ENCODE measurements at regions not wholly inside any gene's neighbourhood (a gene's known extent, or its start where the extent isn't known, plus 50 kb on each side); places are given as distances from the start of the nearest gene placed in this dataset.

DNA sequence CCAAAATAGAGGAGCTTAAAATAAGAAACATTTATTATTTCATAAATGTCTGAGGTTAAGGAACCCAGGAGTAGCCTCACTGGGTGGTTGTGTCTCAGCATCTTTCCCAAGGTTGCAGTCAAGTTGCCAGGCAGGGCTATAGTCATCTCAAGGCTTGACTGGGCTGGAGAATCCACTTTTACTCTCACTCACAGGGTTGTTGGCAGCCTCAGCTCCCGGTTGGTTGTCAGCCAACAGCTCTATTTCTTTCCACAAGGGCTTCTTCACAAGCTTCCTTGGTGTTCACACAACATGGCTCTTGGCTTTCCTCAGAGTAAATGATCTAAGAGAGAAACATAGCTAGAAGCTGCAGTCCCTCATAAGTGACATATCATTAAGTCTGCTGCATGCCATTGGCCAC lies 55.6 kb upstream of the TEX51 start:
- no peak for TF ChIP-seq EP300 (IDR thresholded peaks at IDR 0.05; ENCODE audit: borderline replicate concordance)
- TF ChIP-seq, protein P1, sequence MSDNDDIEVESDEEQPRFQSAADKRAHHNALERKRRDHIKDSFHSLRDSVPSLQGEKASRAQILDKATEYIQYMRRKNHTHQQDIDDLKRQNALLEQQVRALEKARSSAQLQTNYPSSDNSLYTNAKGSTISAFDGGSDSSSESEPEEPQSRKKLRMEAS (IDR thresholded peaks at IDR 0.05) = no peak
- no peak for TF ChIP-seq YY1 (IDR thresholded peaks at IDR 0.05; ENCODE audit: low read depth)
- TF ChIP-seq FOXM1 (IDR thresholded peaks at IDR 0.05; ENCODE audit: borderline replicate concordance, low read depth) = no peak
- TF ChIP-seq EGR1 (IDR thresholded peaks at IDR 0.05) = no peak
- no peak for TF ChIP-seq TAF1 (IDR thresholded peaks at IDR 0.05; ENCODE audit: low read depth)
- TF ChIP-seq CREB1 (IDR thresholded peaks at IDR 0.05; ENCODE audit: low read depth) = no peak
- TF ChIP-seq RAD21 (IDR thresholded peaks at IDR 0.05; ENCODE audit: low read depth) = no peak
- no peak for TF ChIP-seq CEBPB (IDR thresholded peaks at IDR 0.05)
- TF ChIP-seq, protein P2, sequence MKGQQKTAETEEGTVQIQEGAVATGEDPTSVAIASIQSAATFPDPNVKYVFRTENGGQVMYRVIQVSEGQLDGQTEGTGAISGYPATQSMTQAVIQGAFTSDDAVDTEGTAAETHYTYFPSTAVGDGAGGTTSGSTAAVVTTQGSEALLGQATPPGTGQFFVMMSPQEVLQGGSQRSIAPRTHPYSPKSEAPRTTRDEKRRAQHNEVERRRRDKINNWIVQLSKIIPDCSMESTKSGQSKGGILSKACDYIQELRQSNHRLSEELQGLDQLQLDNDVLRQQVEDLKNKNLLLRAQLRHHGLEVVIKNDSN (IDR thresholded peaks at IDR 0.05) = no peak
- TF ChIP-seq, protein P3, sequence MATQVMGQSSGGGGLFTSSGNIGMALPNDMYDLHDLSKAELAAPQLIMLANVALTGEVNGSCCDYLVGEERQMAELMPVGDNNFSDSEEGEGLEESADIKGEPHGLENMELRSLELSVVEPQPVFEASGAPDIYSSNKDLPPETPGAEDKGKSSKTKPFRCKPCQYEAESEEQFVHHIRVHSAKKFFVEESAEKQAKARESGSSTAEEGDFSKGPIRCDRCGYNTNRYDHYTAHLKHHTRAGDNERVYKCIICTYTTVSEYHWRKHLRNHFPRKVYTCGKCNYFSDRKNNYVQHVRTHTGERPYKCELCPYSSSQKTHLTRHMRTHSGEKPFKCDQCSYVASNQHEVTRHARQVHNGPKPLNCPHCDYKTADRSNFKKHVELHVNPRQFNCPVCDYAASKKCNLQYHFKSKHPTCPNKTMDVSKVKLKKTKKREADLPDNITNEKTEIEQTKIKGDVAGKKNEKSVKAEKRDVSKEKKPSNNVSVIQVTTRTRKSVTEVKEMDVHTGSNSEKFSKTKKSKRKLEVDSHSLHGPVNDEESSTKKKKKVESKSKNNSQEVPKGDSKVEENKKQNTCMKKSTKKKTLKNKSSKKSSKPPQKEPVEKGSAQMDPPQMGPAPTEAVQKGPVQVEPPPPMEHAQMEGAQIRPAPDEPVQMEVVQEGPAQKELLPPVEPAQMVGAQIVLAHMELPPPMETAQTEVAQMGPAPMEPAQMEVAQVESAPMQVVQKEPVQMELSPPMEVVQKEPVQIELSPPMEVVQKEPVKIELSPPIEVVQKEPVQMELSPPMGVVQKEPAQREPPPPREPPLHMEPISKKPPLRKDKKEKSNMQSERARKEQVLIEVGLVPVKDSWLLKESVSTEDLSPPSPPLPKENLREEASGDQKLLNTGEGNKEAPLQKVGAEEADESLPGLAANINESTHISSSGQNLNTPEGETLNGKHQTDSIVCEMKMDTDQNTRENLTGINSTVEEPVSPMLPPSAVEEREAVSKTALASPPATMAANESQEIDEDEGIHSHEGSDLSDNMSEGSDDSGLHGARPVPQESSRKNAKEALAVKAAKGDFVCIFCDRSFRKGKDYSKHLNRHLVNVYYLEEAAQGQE (IDR thresholded peaks at IDR 0.05; ENCODE audit: low read depth) = no peak

Measured in Ishikawa (cell line).